GM13977 (cell line): ENCODE measurements at regions not wholly inside any gene's neighbourhood (a gene's known extent, or its start where the extent isn't known, plus 50 kb on each side); places are given as distances from the start of the nearest gene placed in this dataset.

Experiments used
- DNase-seq: peaks from one replicate; pipeline ENCODE4 v3.0.0; 2012; ENCODE audit warnings: low spot score
- in situ Hi-C: fragments of 300-500 bp; cut with MboI; formaldehyde crosslinking; loops from one replicate; pipeline ENCODE4 v1.12.0; 2022; ENCODE audit warnings: low sequenced_read_pairs, low pct_unique_long_range_greater_than_20kb, mixed read lengths, inconsistent platforms; ENCODE audit not compliant: unreplicated experiment
- TF ChIP-seq, protein P1 (sequence below): IDR thresholded peaks from 2 replicates; pipeline ENCODE4 v1.5.1; 2012; ENCODE audit warnings: mild to moderate bottlenecking, control low read depth; ENCODE audit not compliant: insufficient read depth; ENCODE audit errors: extremely low read depth, missing control alignments

DNA sequence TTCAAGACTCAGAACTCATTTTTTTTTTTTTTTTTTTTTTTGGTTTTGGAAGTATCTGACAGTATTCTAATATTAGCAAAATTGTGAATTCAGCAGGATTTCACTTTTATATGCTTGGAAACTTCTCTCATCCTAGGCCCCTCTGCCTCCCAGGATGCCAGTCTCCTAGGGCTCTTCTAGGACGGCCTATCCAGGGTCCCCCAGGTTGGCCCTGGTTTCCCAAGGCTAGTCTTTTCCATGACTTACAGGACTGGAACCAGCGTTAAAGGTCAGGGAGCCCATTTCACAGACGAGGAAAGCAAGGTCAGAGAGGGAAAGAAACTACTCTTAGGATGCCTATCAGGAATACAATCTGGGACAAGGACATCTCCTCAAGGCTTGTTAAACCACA, 412.5 kb downstream of the PTPRU start:
- in situ Hi-C loops = no loop called here
- TF ChIP-seq, protein P1, sequence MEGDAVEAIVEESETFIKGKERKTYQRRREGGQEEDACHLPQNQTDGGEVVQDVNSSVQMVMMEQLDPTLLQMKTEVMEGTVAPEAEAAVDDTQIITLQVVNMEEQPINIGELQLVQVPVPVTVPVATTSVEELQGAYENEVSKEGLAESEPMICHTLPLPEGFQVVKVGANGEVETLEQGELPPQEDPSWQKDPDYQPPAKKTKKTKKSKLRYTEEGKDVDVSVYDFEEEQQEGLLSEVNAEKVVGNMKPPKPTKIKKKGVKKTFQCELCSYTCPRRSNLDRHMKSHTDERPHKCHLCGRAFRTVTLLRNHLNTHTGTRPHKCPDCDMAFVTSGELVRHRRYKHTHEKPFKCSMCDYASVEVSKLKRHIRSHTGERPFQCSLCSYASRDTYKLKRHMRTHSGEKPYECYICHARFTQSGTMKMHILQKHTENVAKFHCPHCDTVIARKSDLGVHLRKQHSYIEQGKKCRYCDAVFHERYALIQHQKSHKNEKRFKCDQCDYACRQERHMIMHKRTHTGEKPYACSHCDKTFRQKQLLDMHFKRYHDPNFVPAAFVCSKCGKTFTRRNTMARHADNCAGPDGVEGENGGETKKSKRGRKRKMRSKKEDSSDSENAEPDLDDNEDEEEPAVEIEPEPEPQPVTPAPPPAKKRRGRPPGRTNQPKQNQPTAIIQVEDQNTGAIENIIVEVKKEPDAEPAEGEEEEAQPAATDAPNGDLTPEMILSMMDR = no peak
- DNase-seq = no peak

DNA sequence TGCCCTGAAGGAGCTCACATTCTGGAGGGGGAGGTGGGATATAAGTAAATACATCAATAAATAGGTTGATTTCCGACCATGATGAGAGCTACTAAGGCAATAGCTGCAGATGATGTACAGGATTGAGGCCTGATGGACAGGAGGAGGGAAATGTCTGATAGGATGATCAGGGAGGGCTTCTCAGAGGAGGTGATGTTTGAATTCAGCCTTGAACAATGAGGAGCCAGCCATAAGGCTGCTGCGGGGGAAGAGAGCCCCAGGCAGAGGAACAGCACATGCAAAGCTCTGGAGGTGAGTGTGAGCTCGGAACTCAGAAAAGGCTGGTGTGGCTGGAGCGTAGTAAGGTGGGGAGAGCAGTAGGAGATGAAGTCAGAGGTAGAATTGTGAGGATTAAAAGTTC, 411.7 kb downstream of the PTPRU start:
- no peak for DNase-seq
- TF ChIP-seq, protein P1 = no peak
- in situ Hi-C loops = no loop called here

DNA sequence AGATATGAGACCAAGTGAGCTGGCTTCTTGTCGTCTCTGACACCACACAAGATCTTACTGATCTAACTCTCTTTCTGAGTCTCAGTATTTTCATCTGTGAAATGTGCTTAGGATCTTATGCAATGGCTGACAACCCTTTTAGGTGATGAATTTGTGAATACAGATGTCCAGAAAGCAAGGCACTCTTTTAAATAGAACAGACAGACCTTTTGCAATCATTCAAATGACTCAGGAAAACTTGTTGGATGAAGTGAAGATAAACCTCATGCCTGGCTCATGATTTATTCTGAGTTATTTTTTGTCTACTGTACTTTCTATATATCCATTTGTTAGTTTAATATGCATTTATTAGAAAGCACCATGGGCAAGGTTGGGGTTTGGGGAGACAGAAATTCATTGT, 411.3 kb downstream of the PTPRU start:
- DNase-seq = no peak
- TF ChIP-seq, protein P1 = no peak
- in situ Hi-C loops = no loop called here

DNA sequence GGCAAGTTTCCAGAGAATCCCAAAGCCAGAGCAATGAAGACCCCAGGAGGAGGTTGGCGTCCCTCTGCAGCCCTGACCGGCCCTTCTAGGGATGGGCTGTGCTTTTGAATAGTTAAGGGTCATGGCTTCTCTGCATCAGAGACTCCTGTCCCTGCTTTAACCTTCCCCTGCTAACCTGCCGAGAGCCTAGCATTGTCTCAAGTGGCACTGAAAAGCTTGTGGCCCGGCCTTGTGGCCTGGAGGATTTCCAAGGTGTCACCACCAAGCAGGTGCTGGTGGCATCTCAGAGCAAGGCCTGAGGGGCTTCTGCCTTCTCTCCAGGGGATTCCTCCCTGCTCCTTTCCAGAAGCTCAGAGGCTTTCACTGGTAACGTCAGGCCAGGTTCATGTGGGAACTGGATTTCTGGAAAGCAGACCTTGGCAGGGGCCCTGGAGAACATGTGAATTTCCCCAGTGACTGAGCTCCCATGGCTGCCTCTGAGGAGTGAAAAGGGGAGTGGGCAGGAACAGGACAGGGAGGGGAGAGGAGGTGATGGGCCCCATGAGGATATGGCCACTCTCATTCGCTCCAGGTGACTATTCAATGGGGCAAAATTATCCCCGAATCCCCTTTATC, 409.9 kb downstream of the PTPRU start:
- TF ChIP-seq, protein P1 = no peak
- in situ Hi-C loops = no loop called here
- DNase-seq = no peak

- in situ Hi-C loops = no loop called here
- no peak for DNase-seq
- TF ChIP-seq, protein P1 = no peak
Observed at GRCh38 chr1:29645586-29645985, 409.3 kb downstream of the PTPRU start.

DNA sequence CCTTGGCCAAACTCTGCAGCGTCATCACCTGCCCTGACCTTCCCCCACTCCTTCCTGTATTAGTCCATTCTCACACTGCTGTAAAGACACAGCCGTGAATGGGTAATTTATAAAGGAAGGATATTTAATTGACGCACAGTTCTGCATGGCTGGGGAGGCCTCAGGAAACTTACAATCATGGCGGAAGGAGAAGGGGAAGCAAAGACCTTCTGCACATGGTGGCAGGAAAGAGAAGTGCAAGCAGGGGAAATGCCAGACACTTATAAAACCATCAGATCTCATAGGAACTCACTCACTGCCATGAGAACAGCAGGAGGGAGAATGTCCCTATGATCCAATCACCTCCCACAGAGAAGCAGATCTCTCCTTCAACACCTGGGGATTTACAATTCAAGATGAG, 408.5 kb downstream of the PTPRU start:
- TF ChIP-seq, protein P1 = no peak
- in situ Hi-C loops = no loop called here
- no peak for DNase-seq
